Keratinocyte (primary cell): ENCODE measurements at regions not wholly inside any gene's neighbourhood (a gene's known extent, or its start where the extent isn't known, plus 50 kb on each side); places are given as distances from the start of the nearest gene placed in this dataset.
A peak's percentile ranks its signal among the peaks of the same experiment; 100 is the strongest.

Source experiments
- DNase-seq: peaks from one replicate; pipeline ENCODE4 v3.0.0-alpha.2; 2011; ENCODE audit warnings: low read depth, missing footprints, low spot score
- FAIRE-seq: peaks from 2 replicates; lab custom pipeline; 2011; peaks lifted over from hg19 to GRCh38; lab: Jason Lieb, UNC
- H2AFZ ChIP-seq: 2 replicates; pipeline ENCODE4 v1.6.0; 2012; ENCODE audit warnings: low read length, control low read depth, inconsistent platforms; ENCODE audit not compliant: control insufficient read depth
- H3K27ac ChIP-seq: 2 replicates; pipeline ENCODE4 v1.5.1; 2011; ENCODE audit warnings: low read length; ENCODE audit not compliant: control insufficient read depth, insufficient read depth
- H3K27me3 ChIP-seq: 3 replicates; pipeline ENCODE4 v1.6.0; 2011; ENCODE audit warnings: low read length; ENCODE audit not compliant: control insufficient read depth, insufficient read depth; ENCODE audit errors: extremely low read depth
- H3K36me3 ChIP-seq, 2 experiments: 2 replicates in 1 of 2; 3 replicates in 1 of 2; pipeline ENCODE4 v1.5.1; 2011; ENCODE audit warnings: low read length in 2 of 2, mild to moderate bottlenecking in 1 of 2; ENCODE audit not compliant: control insufficient read depth in 2 of 2, insufficient read depth in 2 of 2; ENCODE audit errors: extremely low read depth in 1 of 2
- H3K4me1 ChIP-seq: 3 replicates; pipeline ENCODE4 v1.5.1; 2011; ENCODE audit warnings: low read length; ENCODE audit not compliant: control insufficient read depth, insufficient read depth; ENCODE audit errors: extremely low read depth
- H3K4me2 ChIP-seq: 3 replicates; pipeline ENCODE4 v1.6.0; 2011; ENCODE audit warnings: low read depth, low read length; ENCODE audit not compliant: control insufficient read depth, insufficient read depth; ENCODE audit errors: extremely low read depth
- H3K4me3 ChIP-seq, 3 experiments: fragments of 200-600 bp in 1 of 3; sonication (generic) in 1 of 3; 2 replicates in 2 of 3; 3 replicates in 1 of 3; pipeline ENCODE4 v1.5.1; 2011 to 2016; ENCODE audit warnings: low read length in 3 of 3, mild to moderate bottlenecking in 3 of 3, control low read depth in 2 of 3, inconsistent platforms in 1 of 3, low read depth in 1 of 3, mixed read lengths in 1 of 3, mixed run types in 1 of 3, moderate library complexity in 1 of 3; ENCODE audit not compliant: control insufficient read depth in 2 of 3, insufficient read depth in 2 of 3; ENCODE audit errors: extremely low read depth in 1 of 3
- H3K79me2 ChIP-seq: 2 replicates; pipeline ENCODE4 v1.6.0; 2012; ENCODE audit warnings: low read length; ENCODE audit not compliant: control insufficient read depth, insufficient read depth
- H3K9ac ChIP-seq: 3 replicates; pipeline ENCODE4 v1.6.0; 2011; ENCODE audit warnings: low read length; ENCODE audit not compliant: control insufficient read depth, insufficient read depth; ENCODE audit errors: extremely low read depth
- H3K9me1 ChIP-seq: 3 replicates; pipeline ENCODE4 v1.6.0; 2011; ENCODE audit warnings: low read length; ENCODE audit not compliant: control insufficient read depth, insufficient read depth; ENCODE audit errors: extremely low read depth
- H3K9me3 ChIP-seq: 2 replicates; pipeline ENCODE4 v1.5.1; 2012; ENCODE audit warnings: low read depth, low read length; ENCODE audit not compliant: control insufficient read depth
- H4K20me1 ChIP-seq: 3 replicates; pipeline ENCODE4 v1.6.0; 2011; ENCODE audit warnings: low read length; ENCODE audit not compliant: control insufficient read depth, insufficient read depth; ENCODE audit errors: extremely low read depth
- EZH2 ChIP-seq: IDR thresholded peaks from one replicate; pipeline ENCODE4 v1.6.1; 2012; ENCODE audit warnings: inconsistent platforms, mild to moderate bottlenecking, low read length, moderate library complexity
- dilution Hi-C: fragments of 300-500 bp; cut with MboI; formaldehyde crosslinking; loops from one replicate; pipeline ENCODE4 v1.7.0; 2020; ENCODE audit warnings: low sequenced_read_pairs; ENCODE audit not compliant: extremely low pct_ligation_motif_present
- TF ChIP-seq, protein P1 (sequence below), 3 experiments: IDR thresholded peaks in 1 of 3; conservative IDR thresholded peaks in 1 of 3; optimal IDR thresholded peaks in 1 of 3; 2 replicates in 2 of 3; 3 replicates in 1 of 3; pipeline versions ENCODE3 to v1.5.1; 2011; ENCODE audit warnings: low read length in 3 of 3, mild to moderate bottlenecking in 3 of 3, moderate library complexity in 2 of 3, control low read depth in 1 of 3, inconsistent platforms in 1 of 3; ENCODE audit not compliant: insufficient read depth in 2 of 3; ENCODE audit errors: extremely low read depth in 1 of 3

DNA sequence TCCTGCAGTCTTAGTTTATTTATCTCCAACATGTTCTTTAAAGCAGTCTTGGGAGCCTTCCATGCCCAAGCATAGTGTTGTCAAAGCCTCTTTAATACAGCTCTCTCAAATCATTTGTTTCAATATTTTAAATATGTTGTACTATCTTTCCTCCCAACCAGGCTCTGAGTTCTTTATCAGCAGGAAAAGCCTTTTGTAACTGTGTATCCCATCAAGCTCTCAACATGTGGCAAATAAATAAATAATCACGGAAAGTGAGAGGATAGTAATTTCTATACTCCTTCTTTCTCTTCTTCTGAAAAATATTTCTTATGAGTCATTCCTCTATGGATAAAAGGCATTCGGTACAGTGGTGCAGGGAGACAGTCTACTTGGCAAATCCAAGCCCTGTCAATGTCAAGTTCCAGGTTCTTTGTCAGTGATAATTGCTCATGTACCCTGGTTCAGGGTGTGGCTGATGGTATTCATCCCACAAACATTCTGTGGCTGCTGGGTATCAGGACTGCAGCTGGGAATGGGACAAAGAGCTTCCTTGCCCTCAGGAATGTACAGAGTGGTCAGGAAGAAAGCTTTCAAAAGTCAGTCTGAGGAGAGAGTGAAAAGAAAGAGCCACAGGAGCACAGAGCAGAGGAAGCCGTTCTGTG is 384.3 kb downstream of the EFNB2 start:
- H3K27ac ChIP-seq, result peak overlapping the region; percentile 93
- H3K4me1 ChIP-seq, result peaks cover 65% of the 10 kb centered on the region
- no peaks in the 10 kb centered on the region for H3K36me3 ChIP-seq
- no peaks in the 10 kb centered on the region for H3K9me1 ChIP-seq
- H4K20me1 ChIP-seq, result no peaks in the 10 kb centered on the region
- TF ChIP-seq EZH2, result no peak
- TF ChIP-seq, protein P1, sequence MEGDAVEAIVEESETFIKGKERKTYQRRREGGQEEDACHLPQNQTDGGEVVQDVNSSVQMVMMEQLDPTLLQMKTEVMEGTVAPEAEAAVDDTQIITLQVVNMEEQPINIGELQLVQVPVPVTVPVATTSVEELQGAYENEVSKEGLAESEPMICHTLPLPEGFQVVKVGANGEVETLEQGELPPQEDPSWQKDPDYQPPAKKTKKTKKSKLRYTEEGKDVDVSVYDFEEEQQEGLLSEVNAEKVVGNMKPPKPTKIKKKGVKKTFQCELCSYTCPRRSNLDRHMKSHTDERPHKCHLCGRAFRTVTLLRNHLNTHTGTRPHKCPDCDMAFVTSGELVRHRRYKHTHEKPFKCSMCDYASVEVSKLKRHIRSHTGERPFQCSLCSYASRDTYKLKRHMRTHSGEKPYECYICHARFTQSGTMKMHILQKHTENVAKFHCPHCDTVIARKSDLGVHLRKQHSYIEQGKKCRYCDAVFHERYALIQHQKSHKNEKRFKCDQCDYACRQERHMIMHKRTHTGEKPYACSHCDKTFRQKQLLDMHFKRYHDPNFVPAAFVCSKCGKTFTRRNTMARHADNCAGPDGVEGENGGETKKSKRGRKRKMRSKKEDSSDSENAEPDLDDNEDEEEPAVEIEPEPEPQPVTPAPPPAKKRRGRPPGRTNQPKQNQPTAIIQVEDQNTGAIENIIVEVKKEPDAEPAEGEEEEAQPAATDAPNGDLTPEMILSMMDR (optimal IDR thresholded peaks at IDR 0.05 in 1 of 3, IDR thresholded peaks at IDR 0.05 in 1 of 3, conservative IDR thresholded peaks at IDR 0.05 in 1 of 3; ENCODE audit: extremely low read depth in 1 of 3, insufficient read depth in 2 of 3, low read length in 3 of 3), result no peak
- H3K9ac ChIP-seq, result peak overlapping the region; percentile 74
- no peaks in the 10 kb centered on the region for H3K9me3 ChIP-seq
- peak overlapping the region; percentile 65 for H3K4me2 ChIP-seq
- H3K27me3 ChIP-seq, result no peaks in the 10 kb centered on the region
- peak overlapping the region in 1 of 3 experiments; percentile 21 for H3K4me3 ChIP-seq
- H2AFZ ChIP-seq, result peak overlapping the region; percentile 18
- dilution Hi-C loops, result no loop called here
- H3K79me2 ChIP-seq, result no peaks in the 10 kb centered on the region
- DNase-seq, result peak; percentile 97
- peak; percentile 100 for FAIRE-seq

DNA sequence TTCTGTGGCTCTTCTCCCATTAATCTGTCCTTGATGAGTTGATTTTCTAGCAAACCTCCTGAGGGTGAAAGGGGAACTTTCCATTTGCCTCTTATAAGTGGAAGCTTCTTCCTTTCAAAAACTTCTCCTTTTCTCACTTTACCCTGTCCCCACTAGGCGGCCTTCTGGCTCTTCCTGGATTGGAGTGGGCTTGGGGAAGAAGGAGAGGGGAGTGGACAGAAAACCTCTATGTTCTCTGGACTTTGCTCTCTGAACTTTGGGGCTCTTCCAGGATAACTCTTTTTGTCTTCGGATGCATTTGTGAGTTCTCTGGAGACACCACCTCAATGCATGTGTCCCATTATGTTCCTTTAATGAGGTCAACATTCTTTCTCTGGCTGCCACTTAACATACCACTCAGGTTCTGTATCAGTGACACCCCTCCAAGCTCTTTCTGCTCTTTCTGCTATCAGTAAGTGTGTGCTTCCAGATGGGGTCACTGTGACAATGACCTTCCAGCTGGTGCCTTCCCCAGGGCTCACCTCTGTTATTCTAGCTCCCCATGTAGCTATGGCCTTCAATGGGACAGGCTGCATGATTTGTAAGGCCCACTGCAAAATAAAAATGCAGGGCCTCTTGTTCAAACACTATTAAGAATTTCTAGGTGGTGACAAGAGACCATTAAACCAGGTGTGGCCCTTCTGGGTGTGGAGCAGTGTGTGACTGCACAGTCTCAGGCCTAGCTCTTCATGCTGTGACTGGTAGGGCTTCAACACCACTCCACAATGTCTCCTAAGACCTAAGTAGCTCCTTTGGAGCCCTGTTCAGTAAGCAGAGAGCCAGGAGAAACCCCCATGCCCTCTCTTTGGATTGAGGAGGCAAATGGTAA is 389.2 kb downstream of the EFNB2 start:
- H4K20me1 ChIP-seq, result no peaks in the 10 kb centered on the region
- FAIRE-seq, result no peak
- H3K27me3 ChIP-seq, result no peaks in the 10 kb centered on the region
- H3K4me1 ChIP-seq, result peaks cover 38% of the 10 kb centered on the region
- H3K4me2 ChIP-seq, result no peak overlapping the region
- H3K9me1 ChIP-seq, result no peaks in the 10 kb centered on the region
- H3K9me3 ChIP-seq, result no peaks in the 10 kb centered on the region
- TF ChIP-seq, protein P1 (optimal IDR thresholded peaks at IDR 0.05 in 1 of 3, IDR thresholded peaks at IDR 0.05 in 1 of 3, conservative IDR thresholded peaks at IDR 0.05 in 1 of 3; ENCODE audit: extremely low read depth in 1 of 3, insufficient read depth in 2 of 3, low read length in 3 of 3), result peak in 2 of 3 experiments; percentile 6 to 16
- no peak for TF ChIP-seq EZH2
- no peak overlapping the region for H3K9ac ChIP-seq
- no peak for DNase-seq
- dilution Hi-C loops, result no loop called here
- no peak overlapping the region for H2AFZ ChIP-seq
- H3K4me3 ChIP-seq, result no peak overlapping the region
- H3K27ac ChIP-seq, result no peak overlapping the region
- H3K36me3 ChIP-seq, result no peaks in the 10 kb centered on the region
- H3K79me2 ChIP-seq, result no peaks in the 10 kb centered on the region
